A673 (cell line): ENCODE measurements at regions not wholly inside any gene's neighbourhood (a gene's known extent, or its start where the extent isn't known, plus 50 kb on each side); places are given as distances from the start of the nearest gene placed in this dataset.
"Not testable (repeated sequence)": the region's sequence is repeated elsewhere in the genome, so short reads cannot be mapped to it uniquely, and the experiment has no call there.

ENCODE experiments used
- BruUV-seq: library from RNA; stranded (reverse); fragments of 400-500 nt; replicated peaks from 2 replicates; lab custom pipeline; 2021; lab: Mats Ljungman, UMichigan
- CTCF ChIA-PET: fragments of 300-600 bp; sonication (Branson Sonifier 250); formaldehyde crosslinking; loops from one replicate; lab custom pipeline; 2022; ENCODE audit warnings: antibody characterized with exemption; lab: Charles Lee
- POLR2A ChIA-PET: fragments of 300-600 bp; sonication (Branson Sonifier 250); formaldehyde crosslinking; loops from one replicate; lab custom pipeline; 2022; ENCODE audit warnings: antibody characterized with exemption; ENCODE audit not compliant: low non-redundant PET; lab: Charles Lee
- DNase-seq: peaks from one replicate; pipeline ENCODE4 v3.0.0-alpha.2; 2015; ENCODE audit warnings: low spot score
- H3K27ac ChIP-seq: fragments of 200-600 bp; sonication (generic); 2 replicates; pipeline ENCODE4 v1.5.1; 2016; ENCODE audit warnings: mixed run types, low read depth, mild to moderate bottlenecking, mixed read lengths, antibody characterized with exemption, low read length; ENCODE audit not compliant: poor library complexity, severe bottlenecking
- H3K27me3 ChIP-seq: fragments of 200-600 bp; sonication (generic); replicated peaks from 2 replicates; pipeline ENCODE4 v1.6.1; 2017; ENCODE audit warnings: mixed run types, low read depth, mild to moderate bottlenecking, mixed read lengths, antibody characterized with exemption, low read length; ENCODE audit not compliant: insufficient read depth, poor library complexity
- H3K36me3 ChIP-seq: fragments of 200-600 bp; sonication (generic); 2 replicates; pipeline ENCODE4 v1.6.1; 2016; ENCODE audit warnings: mixed run types, mild to moderate bottlenecking, mixed read lengths, antibody characterized with exemption, low read length; ENCODE audit not compliant: insufficient read depth, poor library complexity, severe bottlenecking
- H3K4me1 ChIP-seq: fragments of 200-600 bp; sonication (generic); 2 replicates; pipeline ENCODE4 v1.6.1; 2017; ENCODE audit warnings: mixed run types, mild to moderate bottlenecking, mixed read lengths, antibody characterized with exemption, low read length; ENCODE audit not compliant: insufficient read depth, poor library complexity, severe bottlenecking
- H3K4me3 ChIP-seq: fragments of 200-600 bp; sonication (generic); 2 replicates; pipeline ENCODE4 v1.5.1; 2016; ENCODE audit warnings: low read depth, mixed run types, mild to moderate bottlenecking, mixed read lengths, low read length; ENCODE audit not compliant: poor library complexity, severe bottlenecking
- H3K9me3 ChIP-seq: fragments of 200-600 bp; sonication (generic); 2 replicates; pipeline ENCODE4 v1.6.1; 2016; ENCODE audit warnings: mixed run types, low read depth, mild to moderate bottlenecking, mixed read lengths, antibody characterized with exemption, low read length; ENCODE audit not compliant: poor library complexity, severe bottlenecking
- intact Hi-C: fragments of 100-400 bp; cut with micrococcal nuclease; formaldehyde crosslinking; loops from one replicate; pipeline ENCODE4 v1.10.0; 2022; ENCODE audit not compliant: unreplicated experiment

DNA sequence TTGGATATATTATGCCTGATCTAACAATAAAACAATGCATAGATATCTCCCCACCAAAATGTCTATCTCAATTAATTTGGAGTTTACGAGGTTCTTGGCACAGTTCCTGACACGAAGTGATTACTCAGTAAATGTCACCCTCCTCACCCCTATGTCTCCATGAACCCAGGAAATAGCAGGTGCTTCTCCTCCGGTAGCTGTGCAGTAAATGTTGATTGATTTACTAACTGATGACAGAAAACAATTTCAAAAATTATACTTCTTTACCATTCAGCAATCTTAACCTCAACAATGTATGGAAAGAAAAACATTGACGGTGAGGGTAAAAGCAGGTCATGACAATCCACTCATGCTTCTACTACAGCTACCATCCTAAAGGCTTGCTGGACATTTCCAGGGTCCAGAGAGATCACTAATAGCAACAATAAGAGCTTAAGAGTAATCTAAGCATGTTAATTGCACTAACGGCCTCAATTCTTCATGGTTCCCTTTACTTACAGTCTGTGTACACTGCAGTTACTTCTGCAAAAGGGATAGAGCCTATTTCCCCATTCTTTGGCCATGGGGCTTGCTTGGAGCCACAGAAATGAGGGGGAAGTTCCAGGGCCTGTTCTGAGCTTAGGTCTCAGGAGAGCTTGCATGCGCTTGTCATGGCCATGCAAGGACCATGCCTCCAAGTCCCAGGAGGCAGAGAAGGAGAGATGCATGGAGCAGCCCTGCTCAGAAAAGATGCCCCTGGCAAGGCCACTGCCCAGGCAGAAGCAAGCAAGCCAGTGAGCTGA lies 222.6 kb downstream of the ATP6V0E2 start:
- H3K9me3 ChIP-seq, intact Hi-C loops: not testable (repeated sequence)

DNA sequence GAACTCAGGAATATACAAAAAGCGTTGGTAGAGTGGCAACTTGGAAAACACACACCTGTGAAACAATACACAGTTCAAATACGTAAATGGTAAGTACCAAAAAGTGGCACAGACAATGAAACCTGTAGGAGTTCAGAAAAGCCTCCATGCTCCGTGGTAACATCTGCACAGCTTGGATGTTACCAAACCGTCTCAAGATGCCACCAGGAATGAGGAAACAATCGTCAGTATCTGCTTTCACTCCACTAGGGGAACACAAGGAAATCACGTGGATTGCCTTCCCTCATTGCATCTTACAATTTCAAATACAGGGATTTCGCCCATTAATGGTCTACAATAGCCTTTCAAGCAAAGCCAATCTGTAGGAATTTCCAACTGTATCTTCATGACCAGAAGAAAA lies 224.6 kb upstream of the LRRC61 start:
- POLR2A ChIA-PET, H3K4me3 ChIP-seq, intact Hi-C loops, BruUV-seq, DNase-seq, H3K9me3 ChIP-seq, H3K36me3 ChIP-seq, H3K27ac ChIP-seq, H3K4me1 ChIP-seq, CTCF ChIA-PET, H3K27me3 ChIP-seq: not testable (repeated sequence)

More for the DNA sequence above, 222.6 kb downstream of the ATP6V0E2 start:
- H3K4me1 ChIP-seq, POLR2A ChIA-PET, CTCF ChIA-PET, DNase-seq, H3K4me3 ChIP-seq, H3K27me3 ChIP-seq, H3K27ac ChIP-seq, BruUV-seq, H3K36me3 ChIP-seq: not testable (repeated sequence)

- CTCF ChIA-PET, intact Hi-C loops, BruUV-seq, H3K4me3 ChIP-seq, H3K4me1 ChIP-seq, H3K27ac ChIP-seq, H3K9me3 ChIP-seq, H3K27me3 ChIP-seq, POLR2A ChIA-PET, H3K36me3 ChIP-seq, DNase-seq: not testable (repeated sequence)
These were observed 221.9 kb upstream of the LRRC61 start for GRCh38 chr7:150101282-150101681.

GRCh38 chr7:150107283-150107682 lies 215.9 kb upstream of the LRRC61 start:
- CTCF ChIA-PET, BruUV-seq: not testable (repeated sequence)

GRCh38 chr7:150110375-150110820 lies 212.8 kb upstream of the LRRC61 start:
- CTCF ChIA-PET, POLR2A ChIA-PET, BruUV-seq, H3K4me3 ChIP-seq, H3K9me3 ChIP-seq, H3K27ac ChIP-seq, intact Hi-C loops, H3K4me1 ChIP-seq, H3K36me3 ChIP-seq: not testable (repeated sequence)
- peaks cover 10% of the 10 kb centered on the region for H3K27me3 ChIP-seq
- peak; percentile 24 for DNase-seq

More at GRCh38 chr7:150107283-150107682, 215.9 kb upstream of the LRRC61 start:
- POLR2A ChIA-PET, H3K4me1 ChIP-seq, H3K27me3 ChIP-seq, H3K36me3 ChIP-seq, DNase-seq, H3K27ac ChIP-seq, intact Hi-C loops, H3K4me3 ChIP-seq, H3K9me3 ChIP-seq: not testable (repeated sequence)

- peaks cover 10% of the 10 kb centered on the region for H3K27me3 ChIP-seq
- H3K4me1 ChIP-seq, BruUV-seq, POLR2A ChIA-PET, H3K9me3 ChIP-seq, H3K36me3 ChIP-seq, intact Hi-C loops, CTCF ChIA-PET, H3K27ac ChIP-seq, DNase-seq, H3K4me3 ChIP-seq: not testable (repeated sequence)
These were observed 212.3 kb upstream of the LRRC61 start for GRCh38 chr7:150110882-150111281.

- POLR2A ChIA-PET, BruUV-seq, CTCF ChIA-PET, intact Hi-C loops, H3K4me1 ChIP-seq, H3K4me3 ChIP-seq, H3K27ac ChIP-seq, H3K9me3 ChIP-seq, H3K36me3 ChIP-seq: not testable (repeated sequence)
- H3K27me3 ChIP-seq = peaks cover 14% of the 10 kb centered on the region
- DNase-seq = peak; percentile 17
These were observed 211.6 kb upstream of the LRRC61 start for GRCh38 chr7:150111373-150112139.
